A549 (cell line): ENCODE measurements at regions not wholly inside any gene's neighbourhood (a gene's known extent, or its start where the extent isn't known, plus 50 kb on each side); places are given as distances from the start of the nearest gene placed in this dataset.

Source experiments
- CBX2 ChIP-seq: fragments of 200-600 bp; sonication (generic); IDR thresholded peaks from 2 replicates; pipeline ENCODE4 v1.6.1; 2016; ENCODE audit warnings: low read depth, mild to moderate bottlenecking, borderline replicate concordance
- CTCF ChIP-seq: fragments of >200 bp; sonication (Bioruptor Twin); formaldehyde crosslinking; IDR thresholded peaks from 3 replicates; pipeline ENCODE4 v1.5.1; 2016

GRCh38 chr13:99051768-99052455, 74.0 kb upstream of the DOCK9 start:
- no peak for TF ChIP-seq CBX2
- TF ChIP-seq CTCF, result no peak
